Heart right ventricle (tissue), 16 donors: ENCODE measurements at regions not wholly inside any gene's neighbourhood (a gene's known extent, or its start where the extent isn't known, plus 50 kb on each side); places are given as distances from the start of the nearest gene placed in this dataset.
"Not testable (repeated sequence)": the region's sequence is repeated elsewhere in the genome, so short reads cannot be mapped to it uniquely, and the experiment has no call there.

Experiments used
- ATAC-seq, 8 donors: fragments of 200-7000 bp; cut with Tn5 transposase; one replicate each; pipeline ENCODE4 v1.9.1; 2020; ENCODE audit warnings: mild to moderate bottlenecking in 8 of 8, moderate library complexity in 8 of 8, moderate number of reproducible peaks in 1 of 8
- DNase-seq, 2 donors: peaks; one replicate each; pipeline ENCODE4 v3.0.0-alpha.2; 2020
- H3K27ac ChIP-seq, 10 donors: fragments of 200-600 bp; sonication (generic) in 2 of 10; one replicate each; pipeline versions ENCODE4 v1.5.0 to v1.8.0; 2020 to 2022; ENCODE audit warnings: mild to moderate bottlenecking in 3 of 10
- H3K27me3 ChIP-seq, 7 donors: fragments of 200-600 bp; one replicate each; pipeline ENCODE4 v1.8.0; 2021 to 2022; ENCODE audit warnings: mild to moderate bottlenecking in 2 of 7
- H3K36me3 ChIP-seq, 9 donors: fragments of 200-600 bp; sonication (generic) in 1 of 9; one replicate each; pipeline versions ENCODE4 v1.5.0 to v1.8.0; 2020 to 2022; ENCODE audit warnings: mild to moderate bottlenecking in 2 of 9
- H3K4me1 ChIP-seq, 9 donors: fragments of 200-600 bp; sonication (generic) in 1 of 9; one replicate each; pipeline versions ENCODE4 v1.5.0 to v1.8.0; 2020 to 2022; ENCODE audit warnings: mild to moderate bottlenecking in 4 of 9
- H3K4me3 ChIP-seq, 10 donors: fragments of 200-600 bp; sonication (generic) in 2 of 10; one replicate each; pipeline versions ENCODE4 v1.5.0 to v1.8.0; 2020 to 2022; ENCODE audit warnings: mild to moderate bottlenecking in 7 of 10, moderate library complexity in 2 of 10
- H3K9me3 ChIP-seq, 11 donors: fragments of 200-600 bp in 10 of 11; sonication (generic) in 2 of 11; one replicate each; pipeline versions ENCODE4 v1.5.0 to v1.8.0; 2013 to 2022; ENCODE audit warnings: mild to moderate bottlenecking in 2 of 11, control low read depth in 1 of 11, moderate library complexity in 1 of 11
- WGBS, 2 donors: extraction: QIAGEN DNeasy Blood & Tissue Kit; methylation state at CpG; one replicate each; pipeline ENCODE4 v1.1.7; 2013; ENCODE audit warnings: inconsistent platforms in 1 of 2; 5-methylcytosine and 5-hydroxymethylcytosine counted together
- intact Hi-C, 10 donors: fragments of 100-400 bp; cut with DNase I; formaldehyde crosslinking; loops; one replicate each; pipeline versions ENCODE4 v1.11.1 to v1.14.2; 2022
- TF ChIP-seq, protein P1 (sequence below), 9 donors: fragments of 200-600 bp; sonication (generic) in 2 of 9; IDR thresholded peaks; one replicate each; pipeline versions ENCODE4 v1.5.0 to v1.8.0; 2021 to 2022; ENCODE audit warnings: antibody characterized with exemption in 9 of 9, mild to moderate bottlenecking in 5 of 9, moderate library complexity in 1 of 9
- donor health status: Arrhythmogenic right ventricular cardiomyopathy.
- donor health status: ischemic (EF 13 %, LVEDD 7.1; RV severe dilation, severe dysfunction).
- donor health status: healthy with polysubstance abuse.
- donor health status: DM: no; HTN: yes; CAD: no.
- donor health status: DM: no; HTN: no; CAD: no.
- donor health status: ischemic (EF 25% LVEDD 6.9; RV normal size, moderate dysfunction).
- donor health status: ischemic (EF 25% LVEDD 5.7; RV mildly dilated, moderate dysfunction).
- donor health status: healthy.
- donor health status: DM: yes; HTN: yes; CAD: no.
- donor health status: Ischemic cardiomyopathy.
- donor health status: ischemic (EF 35%, LVEDD 5.7; RV mildly dilated, moderate dysfunction).
- donor health status: nonischemic (EF 11% LVEDD 7.7; RV severe dilation, severe dysfunction).
- donor health status: DM: yes; HTN: yes; CAD: no.
- donor health status: PGD.
- donor health status: ischemic (EF 29% LVEDD 5.4; RV normal size, mild dysfunction).
- donor health status: nonischemic (EF 23%, LVEDD 6.1; RV moderate dilation, normal function).

- Histone ChIP-seq H3K4me3 (no peak overlapping the region), H3K9me3 (no peaks in the 10 kb centered on the region), H3K36me3 (no peaks in the 10 kb centered on the region), H3K27ac (no peak overlapping the region), H3K4me1 (no peaks in the 10 kb centered on the region), H3K27me3 (peaks cover 0 to 63% (median 47%) of the 10 kb centered on the region in 7 donors)
- intact Hi-C loops: no loop called here
- WGBS, 2 donors: 87 to 88% methylated on average over 15 of the region's 15 CpGs
- ATAC-seq (no peak), DNase-seq (no peak)
- TF ChIP-seq, protein P1, sequence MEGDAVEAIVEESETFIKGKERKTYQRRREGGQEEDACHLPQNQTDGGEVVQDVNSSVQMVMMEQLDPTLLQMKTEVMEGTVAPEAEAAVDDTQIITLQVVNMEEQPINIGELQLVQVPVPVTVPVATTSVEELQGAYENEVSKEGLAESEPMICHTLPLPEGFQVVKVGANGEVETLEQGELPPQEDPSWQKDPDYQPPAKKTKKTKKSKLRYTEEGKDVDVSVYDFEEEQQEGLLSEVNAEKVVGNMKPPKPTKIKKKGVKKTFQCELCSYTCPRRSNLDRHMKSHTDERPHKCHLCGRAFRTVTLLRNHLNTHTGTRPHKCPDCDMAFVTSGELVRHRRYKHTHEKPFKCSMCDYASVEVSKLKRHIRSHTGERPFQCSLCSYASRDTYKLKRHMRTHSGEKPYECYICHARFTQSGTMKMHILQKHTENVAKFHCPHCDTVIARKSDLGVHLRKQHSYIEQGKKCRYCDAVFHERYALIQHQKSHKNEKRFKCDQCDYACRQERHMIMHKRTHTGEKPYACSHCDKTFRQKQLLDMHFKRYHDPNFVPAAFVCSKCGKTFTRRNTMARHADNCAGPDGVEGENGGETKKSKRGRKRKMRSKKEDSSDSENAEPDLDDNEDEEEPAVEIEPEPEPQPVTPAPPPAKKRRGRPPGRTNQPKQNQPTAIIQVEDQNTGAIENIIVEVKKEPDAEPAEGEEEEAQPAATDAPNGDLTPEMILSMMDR (IDR thresholded peaks at IDR 0.05): no peak
Observed at GRCh38 chr1:3996846-3997705, 97.0 kb upstream of the C1orf174 start.

GRCh38 chr1:3998086-3998485, 98.0 kb upstream of the C1orf174 start:
- H3K27me3 ChIP-seq: peaks cover 0 to 72% (median 43%) of the 10 kb centered on the region in 7 donors

GRCh38 chr1:3999514-3999913, 99.4 kb upstream of the C1orf174 start:
- 37 to 38% methylated on average over 13 to 16 of the region's 19 CpGs for WGBS, 2 donors
- H3K4me1 ChIP-seq, ATAC-seq, H3K27ac ChIP-seq, H3K4me3 ChIP-seq, H3K9me3 ChIP-seq, DNase-seq, H3K36me3 ChIP-seq, intact Hi-C loops: not testable (repeated sequence)
- peaks cover 0 to 66% (median 39%) of the 10 kb centered on the region in 7 donors for H3K27me3 ChIP-seq

More at GRCh38 chr1:3998086-3998485, 98.0 kb upstream of the C1orf174 start:
- DNase-seq (no peak), ATAC-seq (no peak)
- no peaks in the 10 kb centered on the region for H3K36me3 ChIP-seq
- intact Hi-C loops: no loop called here
- 60 to 63% methylated on average over 10 of the region's 10 CpGs for WGBS, 2 donors
- TF ChIP-seq, protein P1 (IDR thresholded peaks at IDR 0.05): no peak
- no peak overlapping the region for H3K4me3 ChIP-seq
- H3K27ac ChIP-seq: no peak overlapping the region
- no peaks in the 10 kb centered on the region for H3K4me1 ChIP-seq
- no peaks in the 10 kb centered on the region for H3K9me3 ChIP-seq

DNA sequence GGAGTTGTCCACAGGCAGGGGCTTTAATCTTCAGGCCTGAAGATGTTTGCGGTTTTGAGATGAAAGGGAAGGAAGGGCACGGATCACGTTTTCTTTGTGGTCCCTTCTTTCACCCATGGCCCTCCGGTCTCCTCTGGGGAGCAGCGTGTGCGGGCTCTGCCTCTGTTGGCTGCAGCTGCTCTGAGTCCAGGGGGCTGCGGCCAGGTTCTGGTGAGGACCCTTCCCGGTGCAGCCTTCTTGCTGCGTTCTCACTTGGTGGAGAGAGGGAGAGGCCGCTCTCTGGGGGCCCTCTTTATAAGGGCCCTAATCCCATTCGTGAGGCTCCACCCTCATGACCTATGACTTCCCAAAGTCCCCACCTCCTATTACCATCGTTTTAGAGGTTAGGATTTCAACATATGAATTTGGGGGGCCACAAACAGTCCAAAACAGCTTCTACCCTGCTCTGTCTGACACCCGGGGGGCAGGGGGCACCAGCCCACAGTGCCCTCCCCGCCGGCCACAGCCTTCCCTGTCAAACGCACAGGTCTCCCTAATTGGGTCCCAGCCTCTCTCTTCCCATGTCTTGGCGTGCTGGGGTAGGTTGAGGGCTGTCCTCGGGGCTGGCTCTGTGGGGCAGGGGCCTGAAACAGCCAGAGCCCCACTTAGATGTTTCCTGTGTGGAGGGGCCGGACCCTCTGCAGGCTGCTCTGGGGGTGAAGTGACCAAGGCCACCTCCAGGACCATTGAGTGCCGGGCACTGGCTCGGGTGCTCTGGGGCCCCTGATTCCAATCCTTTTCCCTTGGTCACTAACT, 100.1 kb upstream of the C1orf174 start:
- intact Hi-C loops: no loop called here
- TF ChIP-seq, protein P1 (IDR thresholded peaks at IDR 0.05): no peak
- no peak for DNase-seq
- H3K4me1 ChIP-seq: no peaks in the 10 kb centered on the region
- ATAC-seq: no peak
- no peaks in the 10 kb centered on the region for H3K36me3 ChIP-seq
- no peak overlapping the region for H3K27ac ChIP-seq
- H3K4me3 ChIP-seq: no peak overlapping the region
- peaks cover 0 to 60% (median 32%) of the 10 kb centered on the region in 7 donors for H3K27me3 ChIP-seq
- 69 to 72% methylated on average over 21 of the region's 21 CpGs for WGBS, 2 donors
- H3K9me3 ChIP-seq: no peaks in the 10 kb centered on the region
